OCI-LY3 (cell line): ENCODE measurements at regions not wholly inside any gene's neighbourhood (a gene's known extent, or its start where the extent isn't known, plus 50 kb on each side); places are given as distances from the start of the nearest gene placed in this dataset.

Source experiments
- H2AFZ ChIP-seq: fragments of 200-600, 300-600 bp; shearing (Covaris generic); 2 replicates; pipeline ENCODE4 v1.6.0; 2014; ENCODE audit warnings: antibody characterized with exemption, low read depth, low read length
- H3K27ac ChIP-seq: fragments of 200-600, 300-600 bp; sonication (generic); 2 replicates; pipeline ENCODE4 v1.5.1; 2014; ENCODE audit warnings: mild to moderate bottlenecking, low read length, moderate library complexity, mixed read lengths
- H3K27me3 ChIP-seq: fragments of 200-600, 300-600 bp; sonication (generic); 2 replicates; pipeline ENCODE4 v1.6.1; 2014; ENCODE audit warnings: low read depth, low read length, mixed read lengths
- H3K36me3 ChIP-seq: fragments of 200-600, 300-600 bp; sonication (generic); replicated peaks from 2 replicates; pipeline ENCODE3; 2014; ENCODE audit warnings: low read depth, low read length, mixed read lengths
- H3K4me1 ChIP-seq: fragments of 300-600, 200-600 bp; sonication (generic); 2 replicates; pipeline ENCODE4 v1.6.1; 2014; ENCODE audit warnings: low read length, mixed read lengths
- H3K4me2 ChIP-seq: fragments of 200-600, 300-600 bp; sonication (generic); 2 replicates; pipeline ENCODE4 v1.6.1; 2014; ENCODE audit warnings: low read length, mixed read lengths
- H3K4me3 ChIP-seq: fragments of 300-600, 200-600 bp; sonication (generic); 2 replicates; pipeline ENCODE4 v1.5.1; 2014; ENCODE audit warnings: antibody characterized with exemption, mild to moderate bottlenecking, low read length, moderate library complexity
- H3K79me2 ChIP-seq: fragments of 300-600, 200-600 bp; shearing (Covaris generic); 2 replicates; pipeline ENCODE4 v1.6.1; 2014; ENCODE audit warnings: mild to moderate bottlenecking, low read length, mixed read lengths
- H3K9ac ChIP-seq: fragments of 300-600, 200-600 bp; shearing (Covaris generic); 2 replicates; pipeline ENCODE4 v1.6.0; 2014; ENCODE audit warnings: mild to moderate bottlenecking, low read length, moderate library complexity
- H3K9me3 ChIP-seq: fragments of 200-600, 300-600 bp; shearing (Covaris generic); 2 replicates; pipeline ENCODE4 v1.6.1; 2014; ENCODE audit warnings: low read length, mixed read lengths; ENCODE audit not compliant: insufficient read depth
- H4K20me1 ChIP-seq: fragments of 200-600, 300-600 bp; sonication (generic); 2 replicates; pipeline ENCODE4 v1.6.1; 2016; ENCODE audit warnings: low read length, mixed read lengths; ENCODE audit not compliant: insufficient read depth
- EZH2phosphoT487 ChIP-seq: fragments of 200-600 bp; shearing (Covaris generic); IDR thresholded peaks from 2 replicates; pipeline ENCODE4 v1.6.1; 2018; ENCODE audit warnings: antibody characterized with exemption, mixed run types, low read depth
- TF ChIP-seq, protein P1 (sequence below): fragments of 200-600, 300-600 bp; sonication (generic); IDR thresholded peaks from 2 replicates; pipeline ENCODE4 v1.5.1; 2014; ENCODE audit warnings: antibody characterized with exemption, low read length, low read depth

DNA sequence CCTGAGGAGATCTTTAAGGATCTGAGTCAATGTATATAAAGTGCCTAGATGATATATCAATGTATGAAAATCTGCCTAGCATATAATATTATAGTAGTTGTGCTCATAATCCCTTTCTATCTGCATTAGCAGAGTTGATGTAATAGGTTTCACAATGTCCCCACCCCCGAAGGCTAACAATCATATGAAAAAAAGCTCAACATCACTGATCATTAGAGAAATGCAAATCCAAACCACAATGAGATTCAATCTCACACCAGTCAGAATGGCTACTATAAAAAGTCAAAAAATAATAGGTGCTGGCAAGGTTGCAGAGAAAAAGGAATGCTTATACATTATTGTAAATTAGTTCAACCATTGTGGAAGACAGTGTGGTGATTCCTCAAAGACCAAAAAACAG lies 147.8 kb upstream of the DPT start:
- Histone ChIP-seq H3K4me3 (no peak overlapping the region), H3K9me3 (no peaks in the 10 kb centered on the region), H3K27me3 (no peaks in the 10 kb centered on the region), H3K36me3 (no peaks in the 10 kb centered on the region), H3K79me2 (no peaks in the 10 kb centered on the region), H2AFZ (no peak overlapping the region), H4K20me1 (no peaks in the 10 kb centered on the region), H3K9ac (no peak overlapping the region), H3K27ac (no peak overlapping the region), H3K4me2 (no peak overlapping the region), H3K4me1 (no peaks in the 10 kb centered on the region)
- TF ChIP-seq, protein P1, sequence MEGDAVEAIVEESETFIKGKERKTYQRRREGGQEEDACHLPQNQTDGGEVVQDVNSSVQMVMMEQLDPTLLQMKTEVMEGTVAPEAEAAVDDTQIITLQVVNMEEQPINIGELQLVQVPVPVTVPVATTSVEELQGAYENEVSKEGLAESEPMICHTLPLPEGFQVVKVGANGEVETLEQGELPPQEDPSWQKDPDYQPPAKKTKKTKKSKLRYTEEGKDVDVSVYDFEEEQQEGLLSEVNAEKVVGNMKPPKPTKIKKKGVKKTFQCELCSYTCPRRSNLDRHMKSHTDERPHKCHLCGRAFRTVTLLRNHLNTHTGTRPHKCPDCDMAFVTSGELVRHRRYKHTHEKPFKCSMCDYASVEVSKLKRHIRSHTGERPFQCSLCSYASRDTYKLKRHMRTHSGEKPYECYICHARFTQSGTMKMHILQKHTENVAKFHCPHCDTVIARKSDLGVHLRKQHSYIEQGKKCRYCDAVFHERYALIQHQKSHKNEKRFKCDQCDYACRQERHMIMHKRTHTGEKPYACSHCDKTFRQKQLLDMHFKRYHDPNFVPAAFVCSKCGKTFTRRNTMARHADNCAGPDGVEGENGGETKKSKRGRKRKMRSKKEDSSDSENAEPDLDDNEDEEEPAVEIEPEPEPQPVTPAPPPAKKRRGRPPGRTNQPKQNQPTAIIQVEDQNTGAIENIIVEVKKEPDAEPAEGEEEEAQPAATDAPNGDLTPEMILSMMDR = no peak
- no peak for TF ChIP-seq EZH2phosphoT487

DNA sequence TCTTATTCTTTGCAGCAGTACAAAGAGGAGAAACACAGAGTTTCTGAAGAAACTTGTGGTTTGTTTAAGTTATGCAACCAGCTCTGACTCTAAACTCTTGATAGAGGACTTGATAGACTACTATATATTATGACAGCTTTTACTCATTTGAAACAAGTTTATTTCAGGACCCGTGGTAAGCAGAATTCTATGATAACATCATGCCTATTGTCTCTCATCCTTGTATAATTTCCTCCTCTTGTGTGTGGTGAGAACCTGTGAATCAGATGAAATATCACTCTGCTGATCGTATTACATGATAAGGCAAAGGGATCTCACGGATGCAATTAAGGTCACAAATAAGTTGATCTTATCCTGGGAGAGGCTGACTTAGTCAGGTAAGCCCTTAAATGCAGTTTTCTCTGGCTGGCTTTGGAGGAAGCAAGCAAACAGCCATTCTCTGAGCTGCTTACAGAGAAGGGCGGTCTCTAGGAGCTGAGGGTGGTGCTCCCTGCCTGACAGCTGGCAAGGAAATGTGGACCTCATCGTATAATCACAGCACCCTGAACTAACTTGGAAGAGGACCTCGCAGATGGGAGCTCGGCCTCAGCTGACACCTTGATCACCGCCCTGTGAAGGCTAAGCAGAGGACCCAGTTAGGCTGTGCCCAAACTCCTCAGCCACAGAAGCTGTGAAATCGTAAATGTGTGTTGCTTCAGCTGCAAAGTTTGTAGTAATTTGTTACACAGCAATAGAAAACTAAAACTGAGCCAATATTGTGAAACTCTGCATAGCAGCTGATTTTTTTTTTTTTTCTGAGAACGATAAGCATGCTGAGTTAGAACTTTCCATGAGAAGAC lies 151.1 kb upstream of the DPT start:
- no peak for TF ChIP-seq EZH2phosphoT487
- TF ChIP-seq, protein P1 = no peak
- H3K79me2 ChIP-seq = no peaks in the 10 kb centered on the region
- no peaks in the 10 kb centered on the region for H4K20me1 ChIP-seq
- H3K9me3 ChIP-seq = no peaks in the 10 kb centered on the region
- no peak overlapping the region for H3K4me2 ChIP-seq
- no peaks in the 10 kb centered on the region for H3K36me3 ChIP-seq
- no peaks in the 10 kb centered on the region for H3K4me1 ChIP-seq
- H3K27me3 ChIP-seq = no peaks in the 10 kb centered on the region
- H2AFZ ChIP-seq = no peak overlapping the region
- H3K9ac ChIP-seq = no peak overlapping the region
- no peak overlapping the region for H3K4me3 ChIP-seq
- no peak overlapping the region for H3K27ac ChIP-seq

DNA sequence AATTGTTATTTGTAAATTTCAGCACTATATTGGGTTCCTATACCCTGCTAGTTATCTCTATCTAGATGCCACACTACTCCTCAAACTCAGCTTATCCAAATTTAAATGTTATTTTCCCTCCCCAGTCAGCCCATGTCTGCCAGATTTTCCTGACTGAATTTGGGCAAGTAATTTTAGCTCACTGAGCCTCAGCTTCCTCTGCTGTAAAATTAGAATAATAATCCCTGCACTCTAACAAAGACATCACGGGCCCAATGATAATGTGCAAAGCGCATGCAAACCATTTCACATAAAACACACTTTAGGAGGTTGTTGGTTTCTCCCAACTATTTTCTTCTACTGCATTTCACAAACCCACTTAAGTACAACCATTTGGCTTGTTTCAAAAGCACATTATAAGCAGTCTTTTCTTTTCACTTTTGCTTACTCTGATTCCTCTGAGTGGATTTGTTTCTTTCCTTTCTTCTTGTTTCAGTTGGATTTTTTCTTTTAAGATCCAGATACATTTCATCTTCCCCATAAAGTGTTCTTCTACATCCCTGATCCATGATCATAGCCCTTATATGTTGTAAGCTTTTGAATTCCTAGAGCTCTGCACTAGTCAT lies 152.8 kb upstream of the DPT start:
- Histone ChIP-seq H4K20me1 (no peaks in the 10 kb centered on the region), H3K36me3 (no peaks in the 10 kb centered on the region), H3K27me3 (no peaks in the 10 kb centered on the region), H3K9me3 (no peaks in the 10 kb centered on the region), H3K9ac (no peak overlapping the region), H3K4me3 (no peak overlapping the region), H3K4me2 (no peak overlapping the region), H2AFZ (no peak overlapping the region), H3K4me1 (no peaks in the 10 kb centered on the region), H3K27ac (no peak overlapping the region), H3K79me2 (no peaks in the 10 kb centered on the region)
- TF ChIP-seq EZH2phosphoT487 = no peak
- TF ChIP-seq, protein P1 = no peak

DNA sequence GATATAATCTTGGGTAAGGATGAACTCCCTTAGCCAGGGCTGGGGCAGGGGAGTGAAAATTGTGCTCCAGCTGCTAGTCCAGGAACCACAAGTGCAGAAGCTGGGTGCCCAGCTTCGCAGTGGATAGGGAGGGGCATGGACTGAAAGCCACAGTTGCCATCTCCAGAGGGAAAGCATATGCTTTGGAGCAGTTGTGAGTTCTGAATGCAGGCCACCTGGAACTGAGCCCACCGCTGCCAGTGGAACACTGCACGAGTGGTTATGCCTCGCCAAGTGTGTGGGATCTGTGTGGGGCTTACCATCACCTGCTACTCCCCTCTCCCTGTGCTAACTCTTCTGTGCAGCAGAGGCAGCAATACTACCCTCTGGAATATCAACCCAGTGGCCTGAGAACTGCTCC lies 158.4 kb upstream of the DPT start:
- Histone ChIP-seq H3K27ac (no peak overlapping the region), H3K79me2 (no peaks in the 10 kb centered on the region), H3K9ac (no peak overlapping the region), H3K4me3 (no peak overlapping the region), H3K4me2 (no peak overlapping the region), H3K4me1 (no peaks in the 10 kb centered on the region), H3K27me3 (no peaks in the 10 kb centered on the region), H3K36me3 (no peaks in the 10 kb centered on the region), H3K9me3 (no peaks in the 10 kb centered on the region), H2AFZ (no peak overlapping the region), H4K20me1 (no peaks in the 10 kb centered on the region)
- TF ChIP-seq, protein P1 = no peak
- TF ChIP-seq EZH2phosphoT487 = no peak
